K562 (cell line): ENCODE measurements at regions not wholly inside any gene's neighbourhood (a gene's known extent, or its start where the extent isn't known, plus 50 kb on each side); places are given as distances from the start of the nearest gene placed in this dataset.

Experiments used
- ATAC-seq: fragments of 200-7000 bp; cut with Tn5 transposase; 3 replicates; pipeline ENCODE4 v1.9.1; 2020; ENCODE audit warnings: moderate library complexity
- BruUV-seq: library from RNA; stranded (reverse); fragments of 400-500 nt; replicated peaks from 2 replicates; lab custom pipeline; 2021; lab: Mats Ljungman, UMichigan
- CTCF ChIA-PET: fragments of 300-600 bp; formaldehyde crosslinking; extraction: SDS; loops from one replicate; lab custom pipeline; 2021; ENCODE audit warnings: low intra/inter-chr PET ratio; lab: Yijun Ruan, JAX
- POLR2A ChIA-PET: fragments of 300-600, 350-650 bp; sonication (Branson Sonifier 250); formaldehyde crosslinking; extraction: SDS; loops from one replicate; lab custom pipeline; 2021; ENCODE audit warnings: antibody characterized with exemption, inconsistent platforms; lab: Yijun Ruan, JAX
- DNase-seq, 4 experiments: peaks; one replicate each; pipeline versions ENCODE4 v3.0.0 to v3.0.0-alpha.2; 2011 to 2018; ENCODE audit warnings: low spot score in 3 of 4, mixed read lengths in 3 of 4; ENCODE audit errors: extremely low read depth in 1 of 4
- FAIRE-seq: peaks from 2 replicates; lab custom pipeline; 2011; peaks lifted over from hg19 to GRCh38; lab: Jason Lieb, UNC
- H2AFZ ChIP-seq: 2 replicates; pipeline ENCODE4 v1.6.0; 2011; ENCODE audit warnings: low read depth, low read length, control low read depth, inconsistent platforms
- H3K27ac ChIP-seq: fragments of 200-600 bp; 3 replicates; pipeline ENCODE4 v1.8.0; 2011; ENCODE audit warnings: low read depth, mild to moderate bottlenecking, control low read depth, inconsistent platforms, low read length, moderate library complexity, mixed read lengths; ENCODE audit errors: extremely low read depth
- H3K27me3 ChIP-seq, 2 experiments: fragments of 300-600 bp in 1 of 2; 2 replicates in 1 of 2; 3 replicates in 1 of 2; pipeline versions ENCODE4 v1.6.0 to v1.8.0; 2011; ENCODE audit warnings: inconsistent platforms in 2 of 2, low read length in 2 of 2, mild to moderate bottlenecking in 1 of 2, mixed read lengths in 1 of 2, moderate library complexity in 1 of 2; ENCODE audit not compliant: control insufficient read depth in 2 of 2, insufficient read depth in 2 of 2
- H3K36me3 ChIP-seq: fragments of 300-600 bp; 3 replicates; pipeline ENCODE4 v1.8.0; 2011; ENCODE audit warnings: mild to moderate bottlenecking, low read length, inconsistent platforms; ENCODE audit not compliant: control insufficient read depth, insufficient read depth
- H3K4me1 ChIP-seq, 2 experiments: fragments of 200-600 bp in 1 of 2; replicated peaks in 1 of 2; 2 replicates in 1 of 2; 3 replicates in 1 of 2; pipeline versions ENCODE4 v1.5.1 to v1.8.0; 2011; ENCODE audit warnings: inconsistent platforms in 2 of 2, low read length in 2 of 2, mild to moderate bottlenecking in 1 of 2, mixed read lengths in 1 of 2, moderate library complexity in 1 of 2; ENCODE audit not compliant: control insufficient read depth in 2 of 2, insufficient read depth in 2 of 2
- H3K4me2 ChIP-seq: 2 replicates; pipeline ENCODE4 v1.6.1; 2011; ENCODE audit warnings: low read length, control low read depth, inconsistent platforms, mixed read lengths; ENCODE audit not compliant: insufficient read depth
- H3K4me3 ChIP-seq: fragments of 200-600 bp; sonication (generic), shearing (Covaris generic); 2 replicates; pipeline ENCODE4 v1.5.1; 2016; ENCODE audit warnings: control low read depth, inconsistent platforms
- H3K79me2 ChIP-seq: fragments of 200-600 bp; 3 replicates; pipeline ENCODE4 v1.8.0; 2011; ENCODE audit warnings: low read length, inconsistent platforms; ENCODE audit not compliant: control insufficient read depth, insufficient read depth
- H3K9ac ChIP-seq, 2 experiments: 2 replicates each; pipeline versions ENCODE4 v1.6.0 to v1.6.1; 2011; ENCODE audit warnings: low read depth in 2 of 2, low read length in 2 of 2, control low read depth in 1 of 2, inconsistent platforms in 1 of 2, mild to moderate bottlenecking in 1 of 2, mixed read lengths in 1 of 2; ENCODE audit not compliant: insufficient read depth in 1 of 2
- H3K9me1 ChIP-seq: one replicate; pipeline ENCODE4 v1.6.0; 2011; ENCODE audit warnings: inconsistent platforms, mild to moderate bottlenecking, low read length, moderate library complexity; ENCODE audit not compliant: control insufficient read depth, insufficient read depth
- H3K9me3 ChIP-seq: replicated peaks from 2 replicates; pipeline ENCODE4 v1.5.1; 2011; ENCODE audit warnings: low read depth, low read length, inconsistent platforms; ENCODE audit not compliant: control insufficient read depth, insufficient read depth
- H4K20me1 ChIP-seq: replicated peaks from 2 replicates; pipeline ENCODE4 v1.6.1; 2011; ENCODE audit warnings: low read length, inconsistent platforms, mixed read lengths; ENCODE audit not compliant: control insufficient read depth, insufficient read depth
- AFF1 ChIP-seq, 2 experiments: fragments of 450-650 bp; IDR thresholded peaks; 2 replicates each; pipeline ENCODE4 v1.6.1; 2018; ENCODE audit warnings: mild to moderate bottlenecking in 2 of 2, low read depth in 1 of 2; ENCODE audit not compliant: partially characterized antibody in 2 of 2
- ASH1L ChIP-seq: fragments of 450-650 bp; IDR thresholded peaks from 2 replicates; pipeline ENCODE4 v1.6.1; 2018; ENCODE audit warnings: borderline replicate concordance, mild to moderate bottlenecking, low read depth; ENCODE audit not compliant: partially characterized antibody
- BDP1 ChIP-seq: IDR thresholded peaks from 3 replicates; pipeline ENCODE4 v1.6.1; 2011; ENCODE audit not compliant: insufficient read length, insufficient read depth
- CEBPB ChIP-seq: fragments of 450-650 bp; IDR thresholded peaks from 2 replicates; pipeline ENCODE4 v1.6.1; 2016; ENCODE audit warnings: missing genetic modification characterization, missing compliant biosample characterization
- ETV6 ChIP-seq, 3 experiments: fragments of 150-350 bp in 1 of 3; sonication (generic) in 1 of 3; formaldehyde crosslinking in 1 of 3; IDR thresholded peaks; 2 replicates each; pipeline versions ENCODE4 v1.6.1 to v1.8.0; 2014 to 2022; ENCODE audit warnings: borderline replicate concordance in 2 of 3, low read depth in 2 of 3, antibody characterized with exemption in 1 of 3, low read length in 1 of 3, mild to moderate bottlenecking in 1 of 3, missing genetic modification reagents in 1 of 3
- FIP1L1 ChIP-seq: fragments of 200-400 bp; formaldehyde crosslinking; IDR thresholded peaks from 2 replicates; pipeline ENCODE4 v1.6.1; 2018; ENCODE audit warnings: mild to moderate bottlenecking, low read depth, low read length; ENCODE audit not compliant: poor library complexity, severe bottlenecking
- FOS ChIP-seq: IDR thresholded peaks from 3 replicates; pipeline ENCODE4 v1.6.1; 2011; ENCODE audit not compliant: insufficient read length; ENCODE audit errors: extremely low read depth
- FOXA1 ChIP-seq: fragments of 450-650 bp; IDR thresholded peaks from 2 replicates; pipeline ENCODE4 v1.6.1; 2016; ENCODE audit warnings: mild to moderate bottlenecking, borderline replicate concordance
- HNRNPL ChIP-seq: fragments of 200-400 bp; formaldehyde crosslinking; IDR thresholded peaks from 2 replicates; pipeline ENCODE4 v1.6.1; 2017; ENCODE audit warnings: low read depth, mild to moderate bottlenecking, low read length
- NCOA6 ChIP-seq: fragments of 450-650 bp; IDR thresholded peaks from 2 replicates; pipeline ENCODE4 v1.6.1; 2017; ENCODE audit warnings: mild to moderate bottlenecking
- NFATC3 ChIP-seq: fragments of 450-650 bp; IDR thresholded peaks from 2 replicates; pipeline ENCODE4 v1.6.1; 2017; ENCODE audit warnings: mild to moderate bottlenecking
- RHOXF2B ChIP-seq: fragments of 250-450 bp; sonication (Bioruptor Pico); conservative IDR thresholded peaks from 2 replicates; pipeline ENCODE4 v1.5.1; 2021
- SMAD3 ChIP-seq: fragments of 450-650 bp; formaldehyde crosslinking; conservative IDR thresholded peaks from 2 replicates; pipeline ENCODE4 v1.4.0; 2020; ENCODE audit warnings: mild to moderate bottlenecking
- TAF7 ChIP-seq: fragments of 450-650 bp; IDR thresholded peaks from 2 replicates; pipeline ENCODE4 v1.6.1; 2016; ENCODE audit warnings: missing genetic modification characterization, missing compliant biosample characterization
- TAF9B ChIP-seq: fragments of 450-650 bp; IDR thresholded peaks from 2 replicates; pipeline ENCODE4 v1.6.1; 2018; ENCODE audit warnings: mild to moderate bottlenecking; ENCODE audit not compliant: partially characterized antibody
- XRCC4 ChIP-seq: IDR thresholded peaks from one replicate; pipeline ENCODE4 v1.6.1; 2011; ENCODE audit not compliant: insufficient read depth, insufficient read length; ENCODE audit errors: extremely low read depth
- in situ Hi-C: fragments of 300-500 bp; cut with MboI; formaldehyde crosslinking; loops from 4 replicates; pipeline ENCODE4 v1.15.0; 2018; ENCODE audit warnings: inconsistent platforms, mixed read lengths
- intact Hi-C: fragments of 100-400 bp; cut with micrococcal nuclease; formaldehyde crosslinking; loops from 2 replicates; pipeline ENCODE4 v1.14.2; 2022
- TF ChIP-seq, protein P1 (sequence below): fragments of 250-450 bp; sonication (Bioruptor Pico); IDR thresholded peaks from 2 replicates; pipeline ENCODE4 v1.8.0; 2021; ENCODE audit warnings: moderate library complexity, mild to moderate bottlenecking, inconsistent platforms
- TF ChIP-seq, protein P2 (sequence below): fragments of 450-650 bp; formaldehyde crosslinking; conservative IDR thresholded peaks from 2 replicates; pipeline ENCODE4 v1.4.0; 2022; ENCODE audit warnings: mild to moderate bottlenecking, missing genetic modification characterization

DNA sequence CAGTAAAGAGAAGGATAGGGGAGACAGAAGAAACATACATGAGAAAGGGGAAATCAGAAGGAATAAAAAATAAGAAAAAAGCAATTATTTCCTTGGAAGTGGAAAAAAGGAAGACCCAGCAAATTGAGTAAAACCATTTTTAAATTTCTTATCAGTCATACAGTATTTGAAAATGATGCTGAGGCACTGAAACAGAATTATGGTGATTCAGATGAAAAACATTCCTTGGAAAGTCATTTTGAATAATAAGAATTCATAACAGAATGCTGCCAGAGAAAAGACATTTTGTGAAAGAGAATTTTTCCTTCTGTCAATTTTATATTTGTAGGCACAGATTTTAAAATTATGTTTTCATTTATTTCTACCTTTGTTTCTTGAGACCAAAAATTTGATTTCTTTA is 895.5 kb upstream of the EPHA5 start:
- ChIA-PET CTCF (no interaction called here), POLR2A (no interaction called here)
- TF ChIP-seq XRCC4 (no peak), NCOA6 (no peak), FIP1L1 (no peak), SMAD3 (CRISPR knock-in tag) (no peak), AFF1 (IDR thresholded peaks at IDR 0.05; ENCODE audit: low read depth in 1 of 2, partially characterized antibody in 2 of 2) (no peak), ETV6 (IDR thresholded peaks at IDR 0.05; ENCODE audit: borderline replicate concordance in 1 of 2, low read depth in 2 of 2, low read length in 1 of 2) (no peak), ETV6 (CRISPR knock-in tag; IDR thresholded peaks at IDR 0.05; ENCODE audit: borderline replicate concordance) (no peak), BDP1 (no peak), ASH1L (no peak), FOXA1 (no peak), TAF9B (no peak), HNRNPL (no peak), NFATC3 (no peak), CEBPB (tag) (no peak), FOS (no peak), TAF7 (no peak), RHOXF2B (CRISPR knock-in tag) (no peak)
- TF ChIP-seq, protein P1, sequence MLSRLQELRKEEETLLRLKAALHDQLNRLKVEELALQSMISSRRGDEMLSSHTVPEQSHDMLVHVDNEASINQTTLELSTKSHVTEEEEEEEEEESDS (CRISPR knock-in tag), result no peak
- TF ChIP-seq, protein P2, sequence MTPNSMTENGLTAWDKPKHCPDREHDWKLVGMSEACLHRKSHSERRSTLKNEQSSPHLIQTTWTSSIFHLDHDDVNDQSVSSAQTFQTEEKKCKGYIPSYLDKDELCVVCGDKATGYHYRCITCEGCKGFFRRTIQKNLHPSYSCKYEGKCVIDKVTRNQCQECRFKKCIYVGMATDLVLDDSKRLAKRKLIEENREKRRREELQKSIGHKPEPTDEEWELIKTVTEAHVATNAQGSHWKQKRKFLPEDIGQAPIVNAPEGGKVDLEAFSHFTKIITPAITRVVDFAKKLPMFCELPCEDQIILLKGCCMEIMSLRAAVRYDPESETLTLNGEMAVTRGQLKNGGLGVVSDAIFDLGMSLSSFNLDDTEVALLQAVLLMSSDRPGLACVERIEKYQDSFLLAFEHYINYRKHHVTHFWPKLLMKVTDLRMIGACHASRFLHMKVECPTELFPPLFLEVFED (CRISPR knock-in tag), result no peak

More for the DNA sequence above, 895.5 kb upstream of the EPHA5 start:
- no TSS peak for BruUV-seq
- ATAC-seq, result no peak
- no peaks in the 10 kb centered on the region for H3K79me2 ChIP-seq
- intact Hi-C loops (no loop called here), in situ Hi-C loops (no loop called here)
- H4K20me1 ChIP-seq, result no peaks in the 10 kb centered on the region
- no peaks in the 10 kb centered on the region for H3K27me3 ChIP-seq
- H3K4me1 ChIP-seq, result no peaks in the 10 kb centered on the region
- no peak overlapping the region for H3K4me3 ChIP-seq
- H3K9me3 ChIP-seq, result no peaks in the 10 kb centered on the region
- no peak overlapping the region for H3K9ac ChIP-seq
- H3K27ac ChIP-seq, result no peak overlapping the region
- no peak for FAIRE-seq
- H3K9me1 ChIP-seq, result no peaks in the 10 kb centered on the region
- no peaks in the 10 kb centered on the region for H3K36me3 ChIP-seq
- no peak overlapping the region for H2AFZ ChIP-seq
- no peak overlapping the region for H3K4me2 ChIP-seq
- DNase-seq, result no peak
